SK-N-SH (cell line): ENCODE measurements at regions not wholly inside any gene's neighbourhood (a gene's known extent, or its start where the extent isn't known, plus 50 kb on each side); places are given as distances from the start of the nearest gene placed in this dataset.

Experiments
- CHD2 ChIP-seq: fragments of 150-350 bp; IDR thresholded peaks from 2 replicates; pipeline ENCODE4 v1.6.1; 2018; ENCODE audit warnings: low read length; ENCODE audit not compliant: partially characterized antibody
- NFIC ChIP-seq: IDR thresholded peaks from 2 replicates; pipeline ENCODE4 v1.4.0; 2012; ENCODE audit warnings: borderline replicate concordance
- POLR2AphosphoS5 ChIP-seq: IDR thresholded peaks from 2 replicates; pipeline ENCODE4 v1.6.1; 2012; ENCODE audit warnings: low read depth, low read length
- RAD21 ChIP-seq: IDR thresholded peaks from 2 replicates; pipeline ENCODE4 v1.6.1; 2012; ENCODE audit warnings: mild to moderate bottlenecking, low read length
- SIN3A ChIP-seq: IDR thresholded peaks from 2 replicates; pipeline ENCODE4 v1.6.1; 2012; ENCODE audit warnings: low read depth, mild to moderate bottlenecking, low read length, moderate library complexity, borderline replicate concordance
- TAF1 ChIP-seq: IDR thresholded peaks from 2 replicates; pipeline ENCODE4 v1.6.1; 2012; ENCODE audit warnings: low read depth, mild to moderate bottlenecking, low read length, moderate library complexity, borderline replicate concordance
- ZBTB33 ChIP-seq: IDR thresholded peaks from 2 replicates; pipeline ENCODE4 v1.4.0; 2012; ENCODE audit warnings: low read depth, borderline replicate concordance
- TF ChIP-seq, protein P1 (sequence below): fragments of 200-600 bp; sonication (generic); IDR thresholded peaks from 2 replicates; pipeline ENCODE4 v1.6.1; 2017; ENCODE audit warnings: antibody characterized with exemption, mild to moderate bottlenecking, moderate library complexity
- TF ChIP-seq, protein P2 (sequence below): IDR thresholded peaks from 2 replicates; pipeline ENCODE4; 2012

- TF ChIP-seq, protein P1, sequence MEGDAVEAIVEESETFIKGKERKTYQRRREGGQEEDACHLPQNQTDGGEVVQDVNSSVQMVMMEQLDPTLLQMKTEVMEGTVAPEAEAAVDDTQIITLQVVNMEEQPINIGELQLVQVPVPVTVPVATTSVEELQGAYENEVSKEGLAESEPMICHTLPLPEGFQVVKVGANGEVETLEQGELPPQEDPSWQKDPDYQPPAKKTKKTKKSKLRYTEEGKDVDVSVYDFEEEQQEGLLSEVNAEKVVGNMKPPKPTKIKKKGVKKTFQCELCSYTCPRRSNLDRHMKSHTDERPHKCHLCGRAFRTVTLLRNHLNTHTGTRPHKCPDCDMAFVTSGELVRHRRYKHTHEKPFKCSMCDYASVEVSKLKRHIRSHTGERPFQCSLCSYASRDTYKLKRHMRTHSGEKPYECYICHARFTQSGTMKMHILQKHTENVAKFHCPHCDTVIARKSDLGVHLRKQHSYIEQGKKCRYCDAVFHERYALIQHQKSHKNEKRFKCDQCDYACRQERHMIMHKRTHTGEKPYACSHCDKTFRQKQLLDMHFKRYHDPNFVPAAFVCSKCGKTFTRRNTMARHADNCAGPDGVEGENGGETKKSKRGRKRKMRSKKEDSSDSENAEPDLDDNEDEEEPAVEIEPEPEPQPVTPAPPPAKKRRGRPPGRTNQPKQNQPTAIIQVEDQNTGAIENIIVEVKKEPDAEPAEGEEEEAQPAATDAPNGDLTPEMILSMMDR = no peak
- no peak for TF ChIP-seq POLR2AphosphoS5
- TF ChIP-seq RAD21 = no peak
- no peak for TF ChIP-seq SIN3A
- TF ChIP-seq CHD2 = no peak
- no peak for TF ChIP-seq ZBTB33
- TF ChIP-seq TAF1 = no peak
- TF ChIP-seq, protein P2, sequence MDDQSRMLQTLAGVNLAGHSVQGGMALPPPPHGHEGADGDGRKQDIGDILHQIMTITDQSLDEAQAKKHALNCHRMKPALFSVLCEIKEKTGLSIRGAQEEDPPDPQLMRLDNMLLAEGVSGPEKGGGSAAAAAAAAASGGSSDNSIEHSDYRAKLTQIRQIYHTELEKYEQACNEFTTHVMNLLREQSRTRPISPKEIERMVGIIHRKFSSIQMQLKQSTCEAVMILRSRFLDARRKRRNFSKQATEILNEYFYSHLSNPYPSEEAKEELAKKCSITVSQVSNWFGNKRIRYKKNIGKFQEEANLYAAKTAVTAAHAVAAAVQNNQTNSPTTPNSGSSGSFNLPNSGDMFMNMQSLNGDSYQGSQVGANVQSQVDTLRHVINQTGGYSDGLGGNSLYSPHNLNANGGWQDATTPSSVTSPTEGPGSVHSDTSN = no peak
- TF ChIP-seq NFIC = no peak
Measured at GRCh38 chr7:35386816-35387706, 133.2 kb upstream of the TBX20 start.
